DMS53 treated with DMSO at 0.1 percent for 48 hours (cell line): ENCODE measurements at regions not wholly inside any gene's neighbourhood (a gene's known extent, or its start where the extent isn't known, plus 50 kb on each side); places are given as distances from the start of the nearest gene placed in this dataset.
"Not testable (repeated sequence)": the region's sequence is repeated elsewhere in the genome, so short reads cannot be mapped to it uniquely, and the experiment has no call there.

Experiments used
- DNase-seq: peaks from one replicate; lab custom pipeline; 2025; ENCODE audit not compliant: unreplicated experiment; lab: John Stamatoyannopoulos, UW

DNA sequence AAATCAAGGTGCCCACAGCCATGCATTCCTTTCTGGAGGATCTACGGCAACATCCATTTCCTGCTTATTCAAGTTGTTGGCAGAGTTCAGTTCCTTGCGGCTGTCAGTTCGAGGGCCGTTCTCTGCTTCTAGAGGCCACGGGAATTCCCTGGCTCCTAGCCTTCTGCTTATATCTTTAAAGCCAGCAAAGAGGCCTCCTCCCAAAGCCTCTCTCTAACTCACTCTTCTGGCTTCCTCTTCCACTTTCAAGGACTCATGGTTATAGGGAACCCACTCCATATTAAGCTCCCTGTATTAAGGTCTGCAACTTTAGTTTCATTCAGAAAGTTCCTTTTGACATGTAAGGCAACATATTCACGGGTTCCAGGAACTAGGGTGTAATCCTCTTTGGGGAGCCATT, 150.1 kb upstream of the RMP24 start:
- no peak for DNase-seq

DNA sequence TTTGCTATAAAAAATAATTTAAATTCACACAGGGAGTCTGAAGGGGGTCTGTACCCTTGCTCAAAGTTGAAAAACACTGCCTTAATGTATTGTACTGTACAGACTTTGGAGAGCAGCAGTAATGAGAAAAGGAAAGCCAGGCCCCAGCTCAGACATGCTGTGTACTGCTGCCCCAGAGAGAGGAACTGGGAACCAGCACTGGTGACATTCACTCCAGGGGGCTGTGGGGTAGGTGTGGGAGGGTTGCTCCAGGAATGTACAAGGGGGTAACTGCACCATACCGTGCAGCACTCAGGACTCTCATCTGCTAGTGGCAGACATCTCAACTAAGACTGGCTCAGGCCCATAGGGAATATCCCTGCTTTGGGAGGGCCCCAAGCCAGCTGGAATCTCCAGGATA, 146.0 kb upstream of the RMP24 start:
- no peak for DNase-seq

DNA sequence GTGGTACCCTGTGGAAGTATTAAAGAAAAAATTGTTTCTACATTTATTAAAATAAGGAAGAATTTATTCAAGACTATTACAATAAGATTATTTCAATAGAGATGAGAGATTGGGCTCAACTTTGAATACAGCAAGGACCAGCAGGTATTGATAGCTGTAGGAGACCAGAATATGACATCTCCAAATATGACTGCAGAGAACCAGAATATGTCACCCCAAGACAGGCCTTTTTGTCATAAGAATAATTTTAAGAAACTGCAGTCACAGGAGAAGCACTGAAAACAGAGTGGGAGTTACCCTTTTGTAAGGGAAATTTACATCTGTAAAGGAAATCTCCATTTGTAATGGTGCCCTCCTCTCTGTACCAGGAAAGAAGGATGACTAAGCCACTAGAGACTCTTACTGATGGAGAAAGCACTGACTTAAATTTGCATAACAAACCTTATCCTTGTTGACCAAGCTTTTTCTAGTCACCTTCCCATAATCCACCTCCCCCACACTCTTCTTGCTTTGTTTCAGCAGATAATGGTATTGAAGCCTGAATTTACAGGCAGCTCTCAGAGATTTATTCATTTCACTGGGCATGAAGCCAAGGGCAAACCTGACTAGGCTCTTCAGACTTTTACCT, 145.1 kb upstream of the RMP24 start:
- DNase-seq = peak; percentile 90

DNA sequence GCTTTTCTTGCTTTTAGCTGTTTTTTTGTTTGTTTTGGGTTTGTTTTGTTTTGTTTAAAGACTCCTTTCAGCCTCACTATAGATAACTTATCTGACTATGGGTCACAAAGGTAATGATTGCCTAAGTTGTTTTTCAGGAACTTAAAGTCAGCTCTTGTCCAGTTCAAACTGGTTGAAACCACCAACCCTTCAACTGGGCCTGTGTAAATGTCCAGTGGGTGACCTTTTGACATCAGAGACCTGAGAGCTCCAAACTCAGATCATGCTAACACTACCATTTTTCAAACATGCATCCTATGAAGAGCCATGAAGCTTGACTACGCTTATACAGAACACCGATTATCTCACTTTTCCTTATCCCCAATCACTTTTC, 144.6 kb upstream of the RMP24 start:
- DNase-seq = no peak

DNA sequence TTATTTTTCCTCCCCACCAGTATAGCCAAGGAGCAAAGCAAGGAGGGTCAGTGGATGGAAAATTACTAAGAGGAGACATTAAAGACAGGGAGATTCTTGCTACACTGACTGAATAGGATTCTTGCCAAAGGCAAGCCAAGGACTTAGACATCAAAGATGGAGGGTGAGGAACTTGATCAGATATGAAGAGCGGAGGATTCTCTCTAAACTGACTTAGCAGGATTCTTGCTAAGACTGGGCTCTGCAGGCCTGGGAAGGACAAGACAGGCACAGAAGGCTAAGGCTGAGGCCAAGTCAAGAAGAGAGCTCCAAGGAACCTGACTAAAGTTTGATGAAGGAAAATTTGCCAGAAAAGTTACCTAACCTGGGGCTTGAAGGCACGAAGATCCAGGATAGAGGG, 143.9 kb upstream of the RMP24 start:
- no peak for DNase-seq

DNA sequence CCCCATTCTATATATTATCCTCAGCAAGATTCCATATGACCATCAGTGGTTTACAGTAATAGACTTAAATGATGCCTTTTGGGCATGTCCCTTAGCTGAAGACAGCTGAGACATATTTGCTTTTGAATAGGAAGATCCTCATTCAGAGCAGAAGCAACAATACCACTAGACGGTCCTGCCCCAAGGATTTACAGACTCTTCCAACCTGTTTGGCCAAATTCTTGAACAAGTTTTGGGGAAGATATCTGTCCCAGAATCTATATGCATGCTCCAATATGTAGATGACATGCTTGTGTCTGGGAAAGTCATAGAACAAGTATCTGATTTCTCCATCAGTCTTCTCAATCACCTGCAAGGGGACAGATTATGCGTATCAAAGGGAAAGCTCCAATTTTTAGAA, 137.1 kb upstream of the RMP24 start:
- DNase-seq = no peak

DNA sequence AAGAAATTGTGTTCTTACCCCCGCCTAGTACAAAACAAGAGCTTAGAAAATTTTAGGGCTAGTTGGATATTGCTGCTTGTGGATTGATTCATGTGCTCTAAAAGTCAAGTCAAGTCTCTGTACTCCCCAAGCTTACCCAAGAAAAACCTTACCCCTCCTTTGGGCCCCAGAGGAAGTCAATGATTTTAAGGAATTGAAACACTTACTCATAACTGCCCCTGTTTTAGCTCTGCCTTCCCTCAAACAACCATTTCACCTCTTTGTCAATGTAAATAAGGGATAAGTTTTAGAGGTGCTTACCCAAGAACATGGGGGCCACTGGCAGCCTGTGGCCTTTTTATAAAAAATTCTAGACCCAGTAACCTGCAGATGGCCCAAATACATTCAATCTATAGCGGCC, 136.6 kb upstream of the RMP24 start:
- DNase-seq = no peak

DNA sequence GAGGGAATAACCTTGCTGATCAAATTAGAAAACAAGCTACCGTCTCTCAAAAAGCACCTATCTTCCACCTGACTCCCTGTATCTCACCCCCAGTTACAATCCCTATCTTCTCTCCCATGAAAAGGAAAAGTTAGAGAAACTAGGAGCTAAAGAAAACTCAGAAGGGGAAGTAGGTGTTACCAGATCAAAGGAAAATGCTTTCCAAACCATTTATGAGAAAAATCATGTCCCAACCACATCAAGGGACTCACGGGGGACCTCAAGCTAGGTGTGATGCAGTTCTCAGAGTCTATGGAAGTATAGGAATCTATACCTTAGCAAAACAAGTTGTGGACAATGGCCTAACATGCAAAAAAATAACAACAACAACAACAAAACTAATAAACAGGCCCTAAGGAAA, 135.5 kb upstream of the RMP24 start:
- DNase-seq = no peak

DNA sequence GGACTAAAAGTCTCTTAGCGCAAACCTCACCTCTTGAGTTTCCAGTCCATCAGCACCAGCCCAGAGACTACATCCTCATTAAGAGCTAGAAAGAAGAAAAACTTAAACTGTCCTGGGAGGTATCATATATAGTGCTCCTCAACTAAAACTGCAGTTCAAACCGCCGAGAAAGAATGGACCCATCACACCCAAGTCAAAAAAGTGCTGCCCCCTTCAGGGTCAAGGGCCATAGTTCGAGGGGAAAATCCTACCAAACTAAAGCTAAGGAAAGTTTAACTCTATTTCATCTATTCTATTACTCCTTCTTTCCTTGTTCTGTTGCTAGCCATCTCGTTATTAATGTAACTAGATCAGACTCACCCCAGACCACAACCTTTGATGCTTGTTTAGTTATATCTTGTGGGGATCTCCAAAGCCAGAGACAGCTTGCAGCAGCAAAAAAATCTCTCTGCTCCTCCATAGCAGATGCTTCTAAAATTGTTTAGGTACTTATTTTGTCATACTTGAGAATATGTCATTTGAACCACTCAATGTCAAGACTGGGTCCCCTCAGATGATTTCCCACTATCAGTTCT, 134.5 kb upstream of the RMP24 start:
- no peak for DNase-seq

DNA sequence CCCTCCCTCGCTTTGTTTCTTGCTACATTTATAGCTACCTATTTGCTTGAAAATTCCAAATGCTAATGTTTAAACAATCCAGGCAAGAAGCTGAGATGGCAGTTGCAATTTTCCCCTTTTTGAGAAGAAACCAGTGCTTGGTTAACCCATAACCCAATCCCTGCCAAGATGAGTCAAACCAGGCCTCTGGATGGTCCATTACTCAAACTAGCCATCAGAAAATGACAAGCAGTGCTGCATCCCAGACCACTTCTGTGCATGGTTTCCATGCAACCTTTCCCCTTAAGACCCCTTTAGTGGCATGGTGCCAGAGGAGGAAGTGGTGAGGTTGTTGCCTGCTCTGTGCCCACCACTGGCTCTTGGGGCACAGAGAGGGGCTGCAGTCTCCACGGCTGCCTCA, 131.2 kb upstream of the RMP24 start:
- DNase-seq = no peak

DNA sequence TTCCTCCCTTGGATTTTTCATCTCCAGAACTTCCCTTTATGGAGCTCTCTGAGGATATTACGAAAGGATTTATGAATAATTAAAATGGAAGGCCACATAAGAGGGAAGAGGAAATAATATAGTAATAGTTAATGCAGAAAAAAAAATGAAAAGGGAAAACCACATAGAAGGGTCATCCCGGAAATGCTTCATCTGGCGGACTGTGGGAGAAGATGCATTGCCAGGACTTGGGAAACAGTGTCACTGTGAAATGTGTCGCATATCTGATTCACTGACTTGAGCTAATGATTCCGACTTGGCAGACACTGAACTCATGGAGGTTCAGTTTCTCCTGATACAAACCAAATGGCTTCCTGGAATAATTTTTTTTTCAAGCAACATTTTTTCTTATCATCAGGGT, 129.9 kb upstream of the RMP24 start:
- DNase-seq = no peak

DNA sequence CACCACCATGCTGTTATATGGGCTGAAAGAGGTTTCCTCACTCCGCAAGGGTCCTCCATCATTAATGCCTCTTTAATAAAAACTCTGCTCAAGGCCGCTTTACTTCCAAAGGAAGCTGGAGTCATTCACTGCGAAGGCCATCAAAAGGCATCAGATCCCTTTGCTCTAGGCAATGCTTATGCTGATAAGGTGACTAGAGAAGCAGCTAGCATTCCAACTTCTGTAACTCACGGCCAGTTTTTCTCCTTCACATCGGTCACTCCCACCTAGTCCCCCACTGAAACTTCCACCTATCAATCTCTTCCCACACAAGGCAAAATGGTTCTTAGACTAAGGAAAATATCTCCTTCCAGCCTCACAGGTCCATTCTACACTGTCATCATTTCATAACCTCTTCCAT, 124.2 kb upstream of the RMP24 start:
- DNase-seq = not testable (repeated sequence)

DNA sequence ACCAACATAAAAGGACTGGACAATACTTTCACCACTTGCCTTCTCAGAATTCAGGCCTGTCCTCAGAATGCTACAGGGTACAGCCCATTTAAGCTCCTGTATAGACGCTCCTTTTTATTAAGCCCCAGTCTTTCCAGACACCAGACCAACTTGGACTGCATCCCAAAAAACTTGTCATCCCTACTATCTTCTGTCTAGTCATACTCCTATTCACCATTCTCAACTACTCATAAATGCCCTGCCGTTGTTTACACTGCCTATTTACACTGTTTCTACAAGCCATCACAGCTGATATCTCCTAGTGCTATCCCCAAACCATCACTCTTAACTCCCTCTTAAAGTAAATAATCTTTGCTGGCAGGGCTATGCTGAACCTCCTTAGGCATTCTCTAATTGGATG, 123.2 kb upstream of the RMP24 start:
- DNase-seq = peak; percentile 32

DNA sequence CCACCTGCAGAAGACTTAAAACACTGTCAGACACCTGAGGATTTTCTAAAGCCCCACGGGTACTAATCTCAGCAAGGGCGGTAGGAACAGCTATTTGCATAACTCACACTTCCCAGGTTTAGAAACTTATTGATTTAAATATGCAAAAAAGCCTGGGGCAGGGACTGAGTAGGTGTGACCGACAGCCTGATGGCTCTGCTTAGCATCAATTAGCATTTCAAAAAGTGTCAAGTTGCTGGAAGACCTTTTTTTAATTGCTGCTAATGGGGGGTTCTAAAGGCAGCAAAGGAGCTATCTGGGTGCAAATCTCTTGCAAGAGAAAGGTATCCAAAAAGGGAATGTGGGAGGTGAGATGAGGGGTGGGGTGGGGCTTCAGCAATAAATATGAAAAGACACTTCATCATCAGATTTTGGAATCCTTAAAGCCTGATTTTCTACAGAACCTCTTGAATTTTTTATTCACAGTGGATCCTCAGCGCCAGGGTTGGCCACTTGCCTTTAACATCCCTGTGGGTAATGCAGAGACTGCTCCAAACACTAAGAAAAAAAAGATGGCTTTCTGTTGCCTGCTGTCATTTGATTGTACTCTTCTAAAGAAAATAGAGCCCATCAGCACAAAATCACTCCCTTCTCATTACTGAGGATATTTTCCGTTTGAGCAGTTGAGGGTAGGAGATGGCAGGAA, 121.1 kb upstream of the RMP24 start:
- no peak for DNase-seq

DNA sequence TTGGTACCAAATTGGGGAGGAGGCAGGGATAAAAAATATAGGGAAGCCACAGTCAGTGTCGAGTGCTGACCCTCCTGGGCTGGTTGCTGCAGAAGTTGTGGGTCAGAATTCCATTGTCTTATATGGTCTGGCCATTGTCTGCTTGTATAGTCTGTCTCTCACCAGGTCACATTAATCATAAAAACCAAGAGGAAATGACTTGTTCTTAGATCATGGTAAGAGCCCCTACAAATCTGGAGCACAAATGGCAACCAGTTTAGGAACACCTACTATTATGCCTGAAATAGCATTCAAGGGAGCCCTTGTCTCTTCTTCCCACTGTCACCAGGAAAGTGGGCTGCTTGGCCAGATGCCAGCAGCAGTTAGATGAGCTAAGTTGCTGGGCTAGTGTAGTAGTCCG, 119.7 kb upstream of the RMP24 start:
- no peak for DNase-seq

DNA sequence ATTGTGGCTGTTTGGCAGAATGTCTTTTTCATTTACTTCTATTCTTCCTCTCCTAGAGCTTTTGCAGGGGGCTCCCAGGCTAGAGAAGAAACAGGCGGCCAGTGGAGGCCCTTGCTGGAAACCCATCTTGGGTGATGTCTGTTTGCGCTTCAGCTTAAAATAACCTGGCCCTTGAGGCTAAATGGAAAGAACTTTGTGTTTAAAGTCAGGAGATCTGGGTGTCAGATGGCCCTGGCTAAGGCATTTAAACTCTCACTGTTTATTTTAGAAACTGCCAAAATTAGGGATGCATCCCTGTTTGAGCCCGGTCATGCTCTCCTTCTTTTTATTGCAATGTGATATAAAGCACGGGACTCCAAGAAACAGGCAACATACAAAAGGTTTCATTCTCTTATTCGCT, 118.4 kb upstream of the RMP24 start:
- no peak for DNase-seq

DNA sequence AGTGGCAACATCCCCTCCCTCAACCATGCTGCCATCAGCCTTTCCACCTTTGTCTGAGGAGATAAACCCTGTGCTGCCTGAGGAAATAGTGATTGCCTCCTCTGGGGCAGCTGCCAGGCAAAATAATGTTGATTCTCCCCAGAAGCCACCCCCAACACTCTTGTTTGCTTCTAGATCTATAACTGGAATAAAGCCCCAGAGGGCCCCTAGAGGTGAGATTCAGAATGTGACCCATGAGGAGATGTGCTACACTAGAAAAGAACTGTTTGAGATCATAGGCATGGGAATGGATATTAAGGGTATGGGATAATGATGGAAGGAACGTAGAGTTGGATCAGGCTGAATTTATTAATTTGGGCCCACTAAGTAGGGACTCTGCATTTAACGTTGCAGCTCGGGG, 116.3 kb upstream of the RMP24 start:
- no peak for DNase-seq

DNA sequence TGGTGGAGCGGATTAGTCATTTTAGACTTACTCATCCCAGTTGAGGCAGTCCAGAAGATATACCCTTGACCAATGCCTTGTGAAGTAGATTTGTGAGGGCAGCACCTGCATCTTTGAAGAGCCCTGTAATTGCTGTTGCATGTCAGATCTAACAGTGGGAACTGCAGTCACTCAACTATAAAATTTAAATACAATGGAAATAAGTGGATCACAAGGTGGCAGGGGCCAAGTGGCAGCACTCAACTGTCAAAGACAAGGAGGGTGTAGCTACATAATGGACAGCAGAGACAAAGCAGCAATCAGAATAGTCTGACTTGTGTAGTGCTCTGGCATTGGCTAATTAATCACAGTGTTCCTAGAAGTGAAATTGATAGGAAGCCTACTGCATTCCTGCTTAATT, 115.8 kb upstream of the RMP24 start:
- not testable (repeated sequence) for DNase-seq

DNA sequence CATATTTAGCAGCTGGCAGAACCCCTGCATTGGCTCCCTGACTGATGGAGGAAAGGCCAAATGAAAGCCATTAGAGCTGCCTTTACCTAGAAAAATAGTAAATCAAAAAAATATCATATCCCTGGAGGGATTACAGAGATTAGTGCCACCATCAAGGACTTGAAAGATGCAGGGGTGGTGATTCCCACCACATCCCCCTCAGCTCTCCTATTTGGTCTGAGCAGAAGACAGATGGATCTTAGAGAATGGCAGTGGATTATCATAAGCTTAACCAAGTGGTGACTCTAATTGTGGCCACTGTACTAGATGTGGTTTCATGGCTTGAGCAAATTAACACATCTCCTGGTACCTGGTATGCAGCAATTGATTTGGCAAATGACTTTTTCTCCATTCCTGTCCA, 114.9 kb upstream of the RMP24 start:
- not testable (repeated sequence) for DNase-seq

DNA sequence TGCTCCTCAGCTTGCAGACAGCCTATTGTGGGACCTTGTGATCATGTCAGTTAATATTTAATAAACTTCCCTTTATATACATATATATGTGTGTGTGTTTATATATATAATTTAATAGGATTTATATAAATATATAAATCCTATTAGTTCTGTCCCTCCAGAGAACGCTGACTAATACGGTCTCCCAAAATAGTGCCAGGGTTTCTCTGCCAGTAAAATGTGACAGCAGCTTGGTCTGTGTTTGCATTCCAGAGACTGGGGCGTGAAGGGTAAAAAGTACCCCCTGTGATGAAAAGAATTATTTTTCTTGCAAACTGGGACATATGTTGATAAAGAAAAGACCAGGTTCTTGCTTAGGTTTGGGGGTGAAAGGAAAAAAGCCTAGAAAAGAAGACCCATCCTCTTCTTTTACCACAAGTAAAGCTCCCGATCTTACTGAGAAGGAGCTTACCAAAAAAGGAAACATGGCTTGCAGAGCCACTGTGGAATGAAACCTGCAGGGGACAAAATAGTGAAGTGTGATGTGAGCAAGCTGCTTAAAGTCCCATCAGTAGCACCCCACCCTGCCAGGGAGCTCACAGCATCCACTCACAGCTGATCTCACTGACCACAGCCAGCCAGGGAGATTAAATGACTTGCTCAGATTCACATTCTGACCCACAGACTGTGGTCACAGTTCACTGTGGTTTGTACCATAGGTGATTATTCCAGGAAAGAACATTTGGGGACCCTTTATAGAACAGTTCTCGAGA, 110.9 kb upstream of the RMP24 start:
- no peak for DNase-seq

DNA sequence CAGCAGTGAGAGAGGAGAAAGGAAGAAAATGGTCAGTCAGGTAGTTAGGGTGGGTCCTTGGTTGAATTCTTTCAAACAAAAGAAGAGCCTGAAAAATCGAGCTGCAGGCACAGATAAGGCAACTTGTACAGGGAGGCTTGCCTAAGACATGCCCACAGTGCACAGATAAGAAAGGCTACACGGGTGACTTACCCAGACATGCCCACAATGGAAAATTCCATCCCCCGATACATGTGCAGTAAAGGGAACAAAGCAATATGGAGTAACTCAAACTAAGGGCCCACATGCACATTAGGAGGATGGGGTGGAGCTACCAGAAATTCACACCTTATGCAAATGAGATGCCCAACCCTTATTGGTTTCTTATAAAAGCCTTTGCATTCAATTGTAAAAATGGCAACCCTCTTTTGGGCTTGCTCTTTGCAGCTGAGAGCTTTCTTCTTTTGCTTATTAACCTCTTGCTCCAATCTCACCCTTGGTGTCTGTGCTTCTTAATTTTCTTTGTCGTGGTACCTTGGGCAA, 110.3 kb upstream of the RMP24 start:
- DNase-seq = no peak

DNA sequence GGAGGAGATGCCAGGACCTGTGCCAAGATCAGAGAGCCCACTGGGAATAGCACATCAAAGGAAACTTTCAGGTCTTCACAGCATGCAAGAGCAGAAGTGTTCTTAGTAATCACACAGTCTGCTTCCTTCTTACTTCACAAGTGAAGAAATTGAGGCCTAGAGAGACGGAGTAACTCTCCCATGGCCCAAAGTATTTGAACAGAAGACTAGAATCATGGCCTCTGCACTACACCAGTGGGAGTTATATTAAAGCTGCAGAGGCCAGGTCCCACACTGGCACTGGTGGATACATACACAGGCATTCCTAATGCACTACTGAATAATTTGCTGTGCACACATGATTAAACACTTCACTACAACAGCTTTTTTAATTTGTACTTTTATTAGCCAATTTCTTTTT, 107.6 kb upstream of the RMP24 start:
- no peak for DNase-seq
